ENCODE measurements at regions not wholly inside any gene's neighbourhood (a gene's known extent, or its start where the extent isn't known, plus 50 kb on each side); places are given as distances from the start of the nearest gene placed in this dataset.

DNA sequence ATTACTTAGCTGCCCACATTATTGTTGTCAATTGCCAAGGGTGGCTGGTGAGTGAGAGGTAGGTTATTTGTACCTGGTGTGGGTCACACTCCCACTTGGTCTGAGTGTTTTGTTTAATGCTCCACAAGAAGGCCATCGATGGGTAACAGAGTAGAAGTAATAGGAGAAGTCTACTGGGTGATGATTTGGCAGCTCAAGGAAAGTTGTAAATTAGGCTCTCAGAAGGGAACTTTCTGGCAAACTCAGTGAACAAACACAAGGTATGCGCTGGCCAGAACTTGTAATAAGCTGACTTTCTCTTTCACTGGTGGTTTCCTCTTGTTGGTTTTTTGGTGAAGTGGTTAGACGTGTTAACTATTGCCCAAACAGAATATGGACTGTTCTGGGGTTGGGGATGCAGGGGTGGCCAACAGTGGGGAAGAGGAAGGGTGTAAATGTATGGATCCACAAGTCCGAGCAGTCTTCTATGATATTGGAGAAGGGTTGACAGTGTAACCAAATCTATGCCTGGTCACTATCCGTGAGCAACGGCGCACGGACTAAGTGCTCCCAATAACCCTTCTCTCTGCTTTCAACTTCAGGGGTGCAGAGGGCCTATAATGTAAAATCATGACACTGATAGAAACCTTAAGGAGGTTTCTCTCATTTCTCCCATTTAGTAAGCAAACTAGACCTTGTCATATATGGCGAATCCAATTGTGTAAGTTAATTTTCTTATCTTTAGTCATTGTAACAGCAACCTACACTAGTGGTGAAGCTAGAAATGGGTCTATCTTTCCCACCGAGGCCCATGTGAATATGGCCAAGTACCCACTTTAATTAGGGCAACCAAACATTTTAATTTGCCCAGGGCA, 212.8 kb downstream of the PTEN start:
- TF ChIP-seq JUND (IDR thresholded peaks at IDR 0.05; ENCODE audit: low read depth), result no peak
- in situ Hi-C loops (cut with HindIII; ENCODE audit: low pct_unique_long_range_greater_than_20kb, low sequenced_read_pairs), result no loop called here
- no peak for DNase-seq (ENCODE audit: low read depth in 1 of 2, low spot score in 1 of 2)

DNA sequence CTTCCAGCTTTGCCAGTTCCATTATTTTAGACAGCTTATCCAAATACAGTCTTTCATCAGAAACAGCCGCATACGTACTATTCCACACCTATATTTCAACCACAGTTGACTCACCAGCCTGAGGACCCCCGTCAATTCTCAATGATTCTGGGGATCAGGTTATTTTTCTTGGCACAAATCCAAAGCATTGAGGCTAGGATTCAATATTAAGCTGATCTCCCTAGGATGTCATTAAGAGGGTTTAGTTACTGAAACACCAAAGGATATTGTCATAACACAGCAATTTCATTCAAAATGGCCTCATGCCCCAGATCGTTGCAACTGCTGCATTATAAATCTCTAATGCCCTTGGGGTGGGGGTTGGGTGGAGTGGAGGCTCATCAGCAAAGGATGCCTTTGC, 214.6 kb downstream of the PTEN start:
- DNase-seq (ENCODE audit: low read depth in 1 of 2, low spot score in 1 of 2), result no peak
- TF ChIP-seq JUND (IDR thresholded peaks at IDR 0.05; ENCODE audit: low read depth), result no peak
- in situ Hi-C loops (cut with HindIII; ENCODE audit: low pct_unique_long_range_greater_than_20kb, low sequenced_read_pairs), result no loop called here

DNA sequence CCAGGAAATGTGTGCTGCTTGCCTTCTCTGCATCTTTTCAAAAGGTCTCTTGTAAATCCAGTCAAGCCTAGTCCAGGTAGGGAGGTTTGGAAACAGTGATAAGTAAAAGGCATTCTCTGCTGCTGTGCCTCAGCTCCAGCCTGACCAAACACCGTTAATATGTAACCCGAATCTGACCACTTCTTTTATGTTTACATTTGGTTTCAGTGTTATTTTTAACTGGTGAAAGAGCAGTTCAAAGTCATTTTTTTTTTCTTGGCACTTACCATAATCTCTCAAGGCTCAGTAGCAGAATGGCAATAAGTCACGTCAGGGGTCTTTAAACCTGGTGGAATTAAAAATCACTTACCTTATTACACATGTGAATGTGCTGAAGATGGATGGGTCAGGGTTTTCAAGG, 216.8 kb downstream of the PTEN start:
- DNase-seq (ENCODE audit: low read depth in 1 of 2, low spot score in 1 of 2), result no peak
- in situ Hi-C loops (cut with HindIII; ENCODE audit: low pct_unique_long_range_greater_than_20kb, low sequenced_read_pairs), result no loop called here
- no peak for TF ChIP-seq JUND (IDR thresholded peaks at IDR 0.05; ENCODE audit: low read depth)

DNA sequence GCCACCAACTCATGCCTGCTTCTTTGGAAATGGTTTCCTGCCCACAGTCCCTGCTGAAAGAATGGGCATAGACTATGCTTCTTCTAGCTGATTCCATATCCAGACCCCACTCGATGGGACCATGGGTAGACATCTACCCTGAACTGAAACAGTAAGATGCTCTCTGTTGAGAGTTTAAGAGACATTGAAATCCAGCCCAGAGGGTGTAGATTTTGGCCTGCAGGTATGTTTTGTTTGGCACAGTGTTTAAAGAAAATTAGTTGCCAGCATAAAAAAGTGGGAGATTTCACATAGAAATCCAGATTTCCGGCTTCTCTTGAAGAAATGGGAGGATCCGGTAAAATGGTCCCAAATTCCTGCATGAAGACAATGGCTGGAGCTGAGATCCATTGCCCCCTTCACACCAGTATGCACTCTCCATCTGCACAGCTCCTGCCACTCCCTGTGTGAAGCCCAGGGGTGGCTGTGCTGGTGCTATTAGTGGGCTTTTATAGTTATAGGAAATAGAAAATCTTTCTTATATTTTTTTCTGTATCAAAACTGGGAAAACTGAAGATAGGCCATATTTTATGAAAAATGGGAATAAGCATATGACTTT, 218.1 kb downstream of the PTEN start:
- in situ Hi-C loops (cut with HindIII; ENCODE audit: low pct_unique_long_range_greater_than_20kb, low sequenced_read_pairs), result no loop called here
- DNase-seq (ENCODE audit: low read depth in 1 of 2, low spot score in 1 of 2), result no peak
- no peak for TF ChIP-seq JUND (IDR thresholded peaks at IDR 0.05; ENCODE audit: low read depth)

DNA sequence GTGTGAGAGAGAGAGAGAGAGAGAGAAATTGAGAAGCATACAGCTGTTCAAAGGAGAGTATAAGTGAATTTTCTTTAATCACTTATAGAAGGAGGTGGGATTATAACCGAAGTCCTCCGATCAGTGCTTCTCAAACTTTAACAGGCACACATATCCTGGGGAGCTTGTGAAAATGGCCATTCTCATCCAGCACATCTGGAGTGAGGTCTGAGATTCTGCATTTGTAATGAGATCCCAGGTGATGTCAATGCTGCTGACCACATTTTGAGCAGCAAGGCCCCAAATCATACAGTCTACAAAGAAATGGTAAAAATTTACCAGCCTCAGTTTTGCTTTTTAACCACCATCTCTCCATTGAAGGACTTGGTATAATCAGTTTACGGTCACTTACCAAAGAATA, 219.0 kb downstream of the PTEN start:
- no peak for TF ChIP-seq JUND (IDR thresholded peaks at IDR 0.05; ENCODE audit: low read depth)
- DNase-seq (ENCODE audit: low read depth in 1 of 2, low spot score in 1 of 2), result no peak
- in situ Hi-C loops (cut with HindIII; ENCODE audit: low pct_unique_long_range_greater_than_20kb, low sequenced_read_pairs), result no loop called here

DNA sequence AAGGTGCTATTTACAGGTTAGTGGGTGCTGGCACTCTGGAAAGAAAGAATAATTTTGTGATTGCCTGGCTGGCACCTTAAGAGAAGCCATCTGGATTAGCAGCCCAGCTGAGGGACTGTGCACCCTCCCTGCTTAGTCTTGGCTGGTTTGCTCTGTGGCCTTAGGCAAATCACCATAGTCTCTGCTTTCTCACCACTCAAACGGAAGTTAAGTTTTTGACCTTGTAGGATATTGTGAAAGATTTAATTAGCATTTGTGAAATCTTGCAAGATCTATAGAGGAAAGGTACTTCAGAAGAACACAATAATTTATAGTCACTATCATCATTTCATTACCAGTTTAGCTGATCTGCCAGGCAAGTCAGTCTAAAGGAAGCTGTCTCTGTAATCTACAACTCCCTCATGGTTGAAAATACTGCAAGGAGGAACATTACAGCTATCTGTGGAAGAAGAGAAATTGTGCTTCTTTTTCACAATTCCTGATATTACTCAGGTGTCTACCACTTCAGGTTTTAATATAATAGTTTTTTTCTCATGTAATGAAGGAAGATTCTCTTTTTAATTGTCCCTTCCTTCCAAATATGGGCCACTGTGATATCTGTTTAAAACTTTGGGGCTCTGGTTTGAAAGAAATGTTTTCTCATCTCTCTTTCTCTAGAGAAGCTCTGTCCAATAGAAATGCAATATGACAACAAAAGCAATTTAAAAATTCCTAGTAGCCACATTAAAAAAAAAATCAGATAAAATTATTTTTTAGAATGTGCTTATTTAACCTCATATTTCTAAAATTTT, 219.6 kb downstream of the PTEN start:
- TF ChIP-seq JUND (IDR thresholded peaks at IDR 0.05; ENCODE audit: low read depth), result no peak
- no peak for DNase-seq (ENCODE audit: low read depth in 1 of 2, low spot score in 1 of 2)
- in situ Hi-C loops (cut with HindIII; ENCODE audit: low pct_unique_long_range_greater_than_20kb, low sequenced_read_pairs), result no loop called here

DNA sequence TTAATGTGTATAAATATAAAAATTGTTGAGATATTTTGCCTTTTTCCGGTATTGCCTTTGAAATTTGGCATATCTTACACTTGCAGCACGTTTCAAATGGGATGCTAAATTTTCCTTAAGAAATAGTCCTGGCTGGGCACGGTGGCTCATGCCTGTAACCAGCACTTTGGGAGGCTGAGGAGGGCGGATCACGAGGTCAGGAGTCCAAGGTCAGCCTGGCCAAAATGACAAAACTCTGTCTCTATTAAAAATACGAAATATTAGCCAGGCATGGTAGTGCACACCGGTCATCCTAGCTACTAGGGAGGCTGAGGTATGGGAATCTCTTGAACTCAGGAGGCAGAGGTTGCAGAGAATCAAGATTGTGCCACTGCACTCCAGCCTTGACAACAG, 220.2 kb downstream of the PTEN start:
- DNase-seq (ENCODE audit: low read depth in 1 of 2, low spot score in 1 of 2), result no peak
- in situ Hi-C loops (cut with HindIII; ENCODE audit: low pct_unique_long_range_greater_than_20kb, low sequenced_read_pairs), result no loop called here
- no peak for TF ChIP-seq JUND (IDR thresholded peaks at IDR 0.05; ENCODE audit: low read depth)

DNA sequence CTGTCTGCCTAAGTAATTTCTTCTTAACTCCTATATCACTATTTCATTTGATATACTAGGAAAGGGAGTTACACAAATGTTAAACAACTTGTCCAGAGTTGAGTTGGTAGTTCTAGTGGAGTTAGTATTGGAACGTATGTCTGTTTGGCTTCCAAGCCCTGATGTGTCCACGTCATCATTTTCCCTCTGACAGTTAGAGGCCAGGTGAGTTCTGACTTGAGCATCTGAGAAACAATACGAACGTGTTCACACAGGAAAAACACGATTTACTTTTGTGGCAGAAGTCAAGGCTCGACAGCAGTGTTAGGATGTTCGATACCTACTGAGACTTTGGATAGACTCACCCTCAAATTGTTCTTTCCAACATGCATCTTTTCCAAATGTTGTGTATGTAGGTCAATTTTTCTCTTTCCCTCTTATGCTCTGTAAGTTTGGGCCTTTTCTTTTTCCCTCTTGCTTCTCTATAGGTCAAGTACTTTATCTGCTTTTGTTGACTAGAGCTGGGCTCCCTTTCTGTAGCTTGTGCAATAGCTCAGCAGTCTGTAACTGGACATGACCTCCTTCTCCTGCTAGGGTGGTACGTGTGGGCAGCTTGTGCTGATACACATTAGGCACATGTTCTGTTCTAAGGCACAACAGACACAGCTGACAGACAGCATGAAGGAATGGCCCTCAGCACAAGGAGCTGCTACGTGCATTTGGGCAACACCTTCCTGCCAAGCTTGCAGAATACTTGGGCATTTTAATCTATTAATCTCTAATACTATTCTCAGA, 222.9 kb downstream of the PTEN start:
- in situ Hi-C loops (cut with HindIII; ENCODE audit: low pct_unique_long_range_greater_than_20kb, low sequenced_read_pairs), result no loop called here
- no peak for DNase-seq (ENCODE audit: low read depth in 1 of 2, low spot score in 1 of 2)
- no peak for TF ChIP-seq JUND (IDR thresholded peaks at IDR 0.05; ENCODE audit: low read depth)

DNA sequence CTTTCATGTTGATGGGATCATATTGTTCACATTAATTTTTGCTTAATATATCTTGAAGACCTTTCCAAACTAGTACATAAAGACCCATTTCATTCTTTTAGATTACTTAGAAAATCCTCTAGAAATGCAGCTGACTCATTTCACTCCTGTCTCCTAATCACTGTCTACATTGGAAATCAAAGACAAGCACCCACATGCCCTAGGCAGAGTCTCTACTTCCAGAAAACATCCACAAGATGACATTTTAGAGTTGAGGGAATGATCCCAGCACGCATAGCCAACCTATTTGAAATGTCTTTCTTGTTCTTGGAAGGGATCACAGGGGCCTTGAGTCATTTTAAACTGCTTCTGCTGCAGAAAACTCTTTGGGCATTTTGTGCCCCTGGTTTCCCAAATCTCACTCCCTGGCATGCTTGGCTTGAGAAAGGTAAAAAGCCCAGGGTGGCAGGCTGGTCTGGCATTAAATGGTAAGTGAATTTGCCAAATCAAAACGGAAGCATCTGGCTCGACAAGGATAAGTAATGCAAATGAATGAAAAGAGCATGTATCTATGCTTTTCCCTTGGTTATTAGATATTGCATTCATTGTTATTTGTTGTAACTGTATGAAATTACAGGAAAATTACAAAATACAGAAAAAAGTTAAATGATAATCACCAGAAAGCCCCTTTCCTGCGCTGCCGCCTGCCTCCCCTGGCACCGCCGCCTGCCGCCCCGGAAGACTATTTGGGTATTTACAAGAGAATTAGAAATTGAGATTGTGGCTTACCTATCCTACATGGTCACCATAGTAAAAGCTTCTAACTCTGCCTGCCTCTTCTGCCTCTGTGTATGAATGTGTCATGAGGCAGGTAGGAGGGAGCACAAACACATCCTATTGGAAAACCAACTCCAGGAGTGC, 225.3 kb downstream of the PTEN start:
- DNase-seq (ENCODE audit: low read depth in 1 of 2, low spot score in 1 of 2), result no peak
- TF ChIP-seq JUND (IDR thresholded peaks at IDR 0.05; ENCODE audit: low read depth), result no peak
- in situ Hi-C loops (cut with HindIII; ENCODE audit: low pct_unique_long_range_greater_than_20kb, low sequenced_read_pairs), result no loop called here

DNA sequence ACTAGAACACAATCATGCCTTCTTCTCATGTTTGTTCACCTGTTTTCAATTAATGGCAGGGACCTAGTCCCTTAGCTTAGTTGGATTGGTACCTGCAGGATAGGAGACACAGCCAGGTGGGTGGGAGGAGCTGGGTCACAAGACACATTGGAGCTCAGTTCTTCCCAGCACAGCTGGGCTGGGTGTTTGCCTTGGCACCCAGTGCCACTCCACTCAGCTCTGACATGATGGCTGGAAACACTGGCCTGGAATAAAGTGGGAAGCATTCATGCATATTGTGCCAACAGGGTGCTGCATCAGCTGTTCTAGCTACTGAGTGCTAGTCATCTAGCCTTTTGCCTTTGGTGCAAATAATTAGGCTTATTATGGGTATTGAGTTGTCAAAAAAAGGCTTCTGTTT, 226.1 kb downstream of the PTEN start:
- TF ChIP-seq JUND (IDR thresholded peaks at IDR 0.05; ENCODE audit: low read depth), result no peak
- in situ Hi-C loops (cut with HindIII; ENCODE audit: low pct_unique_long_range_greater_than_20kb, low sequenced_read_pairs), result no loop called here
- DNase-seq (ENCODE audit: low read depth in 1 of 2, low spot score in 1 of 2), result no peak

DNA sequence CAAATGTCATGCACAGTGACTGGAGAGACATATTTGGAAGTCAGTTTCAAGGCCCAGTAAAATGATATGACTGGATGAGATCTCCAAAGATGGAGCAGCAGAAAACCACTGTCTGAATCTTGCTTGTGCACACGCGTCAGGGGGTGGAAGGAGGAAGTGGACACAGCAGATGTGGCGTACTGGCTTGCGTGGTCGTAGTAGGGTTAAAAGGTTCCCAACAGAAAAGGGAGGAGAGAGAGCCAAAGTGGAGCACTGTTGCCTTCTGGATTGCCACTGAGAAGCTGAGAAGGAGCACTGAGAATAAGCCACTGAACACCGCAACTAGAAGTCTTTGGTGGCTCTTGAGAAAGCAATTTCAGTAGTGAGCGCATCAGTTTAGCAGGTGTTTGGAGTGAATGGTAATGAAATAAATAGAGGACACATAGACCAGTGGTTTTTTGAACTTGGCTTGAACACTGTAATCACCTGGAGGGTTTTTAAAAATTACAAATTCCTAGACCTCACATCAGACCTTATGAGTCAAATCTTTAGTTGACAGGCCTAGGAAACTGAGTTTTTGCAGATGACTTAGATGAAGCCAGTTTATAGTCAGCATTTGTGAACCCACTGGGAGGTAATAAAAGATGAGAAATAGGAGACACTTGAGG, 227.3 kb downstream of the PTEN start:
- DNase-seq (ENCODE audit: low read depth in 1 of 2, low spot score in 1 of 2), result no peak
- in situ Hi-C loops (cut with HindIII; ENCODE audit: low pct_unique_long_range_greater_than_20kb, low sequenced_read_pairs), result no loop called here
- TF ChIP-seq JUND (IDR thresholded peaks at IDR 0.05; ENCODE audit: low read depth), result no peak

Data from T47D (cell line).